HepG2 (cell line): ENCODE measurements at regions not wholly inside any gene's neighbourhood (a gene's known extent, or its start where the extent isn't known, plus 50 kb on each side); places are given as distances from the start of the nearest gene placed in this dataset.

Source experiments
- ATAC-seq: fragments of 200-7000 bp; cut with Tn5 transposase; 3 replicates; pipeline ENCODE4 v1.9.1; 2020; ENCODE audit warnings: mild to moderate bottlenecking, moderate library complexity
- BruUV-seq: library from RNA; stranded (reverse); fragments of 400-500 nt; replicated peaks from 2 replicates; lab custom pipeline; 2021; lab: Mats Ljungman, UMichigan
- CTCF ChIA-PET: fragments of 300-600 bp; formaldehyde crosslinking; extraction: SDS; loops from one replicate; lab custom pipeline; 2021; ENCODE audit warnings: low total read pairs, inconsistent platforms, low intra/inter-chr PET ratio; lab: Yijun Ruan, JAX
- POLR2A ChIA-PET: fragments of 350-600 bp; sonication (Branson Sonifier 250); formaldehyde crosslinking; loops from one replicate; lab custom pipeline; 2020; ENCODE audit warnings: antibody characterized with exemption, inconsistent platforms; lab: Yijun Ruan, JAX
- DNase-seq: peaks from one replicate; pipeline ENCODE4 v3.0.0-alpha.2; 2015; ENCODE audit warnings: low spot score
- FAIRE-seq: peaks from 3 replicates; lab custom pipeline; 2011; peaks lifted over from hg19 to GRCh38; lab: Jason Lieb, UNC
- H2AFZ ChIP-seq: one replicate; pipeline ENCODE4 v1.6.1; 2011; ENCODE audit warnings: low read length, inconsistent platforms
- H3K27ac ChIP-seq: fragments of 300-600 bp; 3 replicates; pipeline ENCODE4 v1.8.0; 2011; ENCODE audit warnings: mixed run types, mild to moderate bottlenecking, mixed read lengths, low read length, inconsistent platforms; ENCODE audit not compliant: insufficient read depth; ENCODE audit errors: extremely low read length
- H3K27me3 ChIP-seq, 2 experiments: fragments of 200-600 bp in 1 of 2; 2 replicates in 1 of 2; 3 replicates in 1 of 2; pipeline versions ENCODE4 v1.6.0 to v1.8.0; 2011; ENCODE audit warnings: low read length in 2 of 2, mild to moderate bottlenecking in 2 of 2, moderate library complexity in 2 of 2, inconsistent platforms in 1 of 2; ENCODE audit not compliant: insufficient read depth in 2 of 2, control insufficient read depth in 1 of 2
- H3K36me3 ChIP-seq, 2 experiments: fragments of 200-600 bp in 1 of 2; replicated peaks in 1 of 2; 2 replicates in 1 of 2; 3 replicates in 1 of 2; pipeline versions ENCODE4 v1.5.1 to v1.8.0; 2011; ENCODE audit warnings: low read length in 2 of 2, inconsistent platforms in 1 of 2; ENCODE audit not compliant: insufficient read depth in 2 of 2, control insufficient read depth in 1 of 2
- H3K4me1 ChIP-seq: 2 replicates; pipeline ENCODE4 v1.5.1; 2012; ENCODE audit warnings: low read length, inconsistent platforms; ENCODE audit not compliant: insufficient read depth
- H3K4me2 ChIP-seq: 2 replicates; pipeline ENCODE4 v1.6.0; 2011; ENCODE audit warnings: low read depth, low read length, inconsistent platforms
- H3K4me3 ChIP-seq, 3 experiments: fragments of 200-600 bp in 1 of 3; sonication (generic), shearing (Covaris generic) in 1 of 3; replicated peaks in 1 of 3; 2 replicates each; pipeline ENCODE4 v1.5.1; 2011 to 2016; ENCODE audit warnings: low read length in 3 of 3, inconsistent platforms in 2 of 3, low read depth in 2 of 3, mild to moderate bottlenecking in 2 of 3, control low read depth in 1 of 3, mixed read lengths in 1 of 3; ENCODE audit not compliant: insufficient read depth in 1 of 3
- H3K79me2 ChIP-seq: one replicate; pipeline ENCODE4 v1.6.1; 2011; ENCODE audit warnings: low read length, inconsistent platforms; ENCODE audit not compliant: insufficient read depth
- H3K9ac ChIP-seq: 2 replicates; pipeline ENCODE4 v1.6.0; 2011; ENCODE audit warnings: mild to moderate bottlenecking, low read depth, low read length, inconsistent platforms; ENCODE audit not compliant: insufficient read depth
- H3K9me3 ChIP-seq: 2 replicates; pipeline ENCODE4 v1.5.1; 2012; ENCODE audit warnings: mild to moderate bottlenecking, low read length
- H4K20me1 ChIP-seq: 2 replicates; pipeline ENCODE4 v1.6.0; 2011; ENCODE audit warnings: inconsistent platforms, mild to moderate bottlenecking, low read length, moderate library complexity; ENCODE audit not compliant: insufficient read depth
- BRCA1 ChIP-seq: sonication (generic); formaldehyde crosslinking; IDR thresholded peaks from 2 replicates; pipeline ENCODE4 v1.4.0; 2020; ENCODE audit warnings: missing genetic modification reagents
- DZIP1 ChIP-seq: sonication (generic); formaldehyde crosslinking; IDR thresholded peaks from 2 replicates; pipeline ENCODE4 v1.5.0; 2020; ENCODE audit warnings: mild to moderate bottlenecking, missing genetic modification reagents
- HNRNPL ChIP-seq: fragments of 200-400 bp; formaldehyde crosslinking; IDR thresholded peaks from 2 replicates; pipeline ENCODE4 v1.6.1; 2017; ENCODE audit warnings: mild to moderate bottlenecking, low read depth, low read length
- NFYC ChIP-seq: IDR thresholded peaks from 2 replicates; pipeline ENCODE4 v1.6.1; 2016; ENCODE audit warnings: missing genetic modification reagents, missing compliant biosample characterization
- ZHX1 ChIP-seq: sonication (generic); formaldehyde crosslinking; IDR thresholded peaks from 2 replicates; pipeline ENCODE4 v1.8.1; 2022; ENCODE audit warnings: low read depth, mild to moderate bottlenecking, missing genetic modification reagents
- ZNF430 ChIP-seq: sonication (generic); formaldehyde crosslinking; IDR thresholded peaks from 2 replicates; pipeline ENCODE4 v1.9.0; 2021; ENCODE audit warnings: mild to moderate bottlenecking, missing genetic modification reagents
- ZNF614 ChIP-seq: IDR thresholded peaks from 2 replicates; pipeline ENCODE4 v1.6.1; 2018; ENCODE audit warnings: missing biosample characterization, missing genetic modification reagents, inconsistent platforms, borderline replicate concordance
- ZSCAN25 ChIP-seq: sonication (generic); formaldehyde crosslinking; IDR thresholded peaks from 2 replicates; pipeline ENCODE4 v1.8.0; 2022; ENCODE audit warnings: mild to moderate bottlenecking, missing genetic modification reagents
- WGBS: methylation state at CpG from one replicate; pipeline ENCODE4 v1.1.6; 2017; ENCODE audit warnings: low lambda C conversion rate; 5-methylcytosine and 5-hydroxymethylcytosine counted together
- in situ Hi-C: cut with HindIII; loops from 2 replicates; pipeline ENCODE4 v1.10.0; 2017; ENCODE audit warnings: low pct_unique_long_range_greater_than_20kb; ENCODE audit not compliant: extremely low pct_ligation_motif_present
- intact Hi-C: fragments of 100-400 bp; cut with micrococcal nuclease; formaldehyde crosslinking; loops from one replicate; pipeline ENCODE4 v1.10.0; 2022; ENCODE audit not compliant: unreplicated experiment

DNA sequence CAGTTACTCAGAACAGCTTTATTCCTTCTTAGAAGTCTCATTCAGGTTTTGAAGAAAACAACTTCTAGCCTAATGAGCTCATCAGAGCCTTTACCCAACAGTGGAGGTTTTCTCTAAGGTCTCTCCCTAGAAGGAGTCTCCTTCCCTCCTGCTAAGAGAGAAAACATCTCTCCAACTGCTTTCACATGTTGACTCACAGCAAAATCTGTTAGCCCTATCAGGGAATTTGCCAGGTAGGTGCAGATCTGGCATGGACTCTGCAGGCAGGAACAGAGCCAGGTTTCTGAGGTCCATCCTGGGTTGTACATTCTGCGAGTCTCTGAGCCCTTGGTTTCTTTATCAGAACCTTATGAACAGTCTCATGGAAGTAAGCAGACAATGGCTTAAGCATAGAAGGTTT lies 214.4 kb downstream of the HIPK3 start:
- Histone ChIP-seq H4K20me1 (no peaks in the 10 kb centered on the region), H3K79me2 (no peaks in the 10 kb centered on the region), H3K4me3 (no peak overlapping the region), H2AFZ (no peak overlapping the region), H3K9me3 (no peaks in the 10 kb centered on the region), H3K4me1 (peaks cover 11% of the 10 kb centered on the region), H3K36me3 (no peaks in the 10 kb centered on the region), H3K27ac (no peak overlapping the region), H3K9ac (no peak overlapping the region), H3K4me2 (no peak overlapping the region), H3K27me3 (peaks cover 2 to 21% of the 10 kb centered on the region in 2 experiments; a peak in 2 of 5 replicates)
- no peak for ATAC-seq
- ChIA-PET POLR2A (no interaction called here), CTCF (no interaction called here)
- no TSS peak for BruUV-seq
- intact Hi-C loops (no loop called here), in situ Hi-C loops (no loop called here)
- DNase-seq, result no peak
- WGBS, result no CpG with 5 or more reads among the region's 1 CpG
- TF ChIP-seq DZIP1 (CRISPR knock-in tag) (no peak), ZHX1 (no peak), HNRNPL (no peak), BRCA1 (no peak), NFYC (CRISPR knock-in tag) (no peak), ZNF614 (CRISPR knock-in tag) (no peak), ZNF430 (CRISPR knock-in tag) (no peak), ZSCAN25 (CRISPR knock-in tag) (no peak)
- no peak for FAIRE-seq
